Activated CD8-positive, alpha-beta T cell treated with anti-CD3 and anti-CD28 coated beads for 36 hours (primary cell): ENCODE measurements at regions not wholly inside any gene's neighbourhood (a gene's known extent, or its start where the extent isn't known, plus 50 kb on each side); places are given as distances from the start of the nearest gene placed in this dataset.

Experiments
- ATAC-seq: fragments of 200-7000 bp; cut with Tn5 transposase; one replicate; pipeline ENCODE4 v1.10.0; 2021; ENCODE audit warnings: mild to moderate bottlenecking, moderate library complexity
- CTCF ChIA-PET: fragments of 350-600 bp; sonication (Branson Sonifier 250); formaldehyde crosslinking; loops from one replicate; lab custom pipeline; 2021; ENCODE audit warnings: antibody characterized with exemption; lab: Charles Lee
- POLR2A ChIA-PET: fragments of 350-600 bp; sonication (Branson Sonifier 250); formaldehyde crosslinking; loops from one replicate; lab custom pipeline; 2021; ENCODE audit warnings: antibody characterized with exemption; lab: Charles Lee
- DNase-seq: peaks from one replicate; pipeline ENCODE4 v3.0.0-alpha.2; 2020
- H3K27ac Mint-ChIP-seq: one replicate; pipeline ENCODE4 v1.8.0; 2021; ENCODE audit warnings: mild to moderate bottlenecking, mixed read lengths
- H3K27me3 Mint-ChIP-seq: one replicate; pipeline ENCODE4 v1.8.0; 2021; ENCODE audit warnings: mixed read lengths
- H3K36me3 Mint-ChIP-seq: one replicate; pipeline ENCODE4 v1.8.0; 2021; ENCODE audit warnings: low read depth, mixed read lengths
- H3K4me1 Mint-ChIP-seq: one replicate; pipeline ENCODE4 v1.8.0; 2021; ENCODE audit warnings: low read depth, mixed read lengths
- H3K4me3 Mint-ChIP-seq: one replicate; pipeline ENCODE4 v1.8.0; 2021; ENCODE audit warnings: mild to moderate bottlenecking, moderate library complexity, mixed read lengths
- H3K9me3 Mint-ChIP-seq: one replicate; pipeline ENCODE4 v1.8.0; 2021; ENCODE audit warnings: mixed read lengths
- intact Hi-C: fragments of 100-400 bp; cut with micrococcal nuclease; formaldehyde crosslinking; loops from one replicate; pipeline ENCODE4 v1.10.0; 2022
- TF ChIP-seq, protein P1 (sequence below): fragments of 200-600 bp; IDR thresholded peaks from one replicate; pipeline ENCODE4 v1.8.0; 2022; ENCODE audit warnings: antibody characterized with exemption, mild to moderate bottlenecking

DNA sequence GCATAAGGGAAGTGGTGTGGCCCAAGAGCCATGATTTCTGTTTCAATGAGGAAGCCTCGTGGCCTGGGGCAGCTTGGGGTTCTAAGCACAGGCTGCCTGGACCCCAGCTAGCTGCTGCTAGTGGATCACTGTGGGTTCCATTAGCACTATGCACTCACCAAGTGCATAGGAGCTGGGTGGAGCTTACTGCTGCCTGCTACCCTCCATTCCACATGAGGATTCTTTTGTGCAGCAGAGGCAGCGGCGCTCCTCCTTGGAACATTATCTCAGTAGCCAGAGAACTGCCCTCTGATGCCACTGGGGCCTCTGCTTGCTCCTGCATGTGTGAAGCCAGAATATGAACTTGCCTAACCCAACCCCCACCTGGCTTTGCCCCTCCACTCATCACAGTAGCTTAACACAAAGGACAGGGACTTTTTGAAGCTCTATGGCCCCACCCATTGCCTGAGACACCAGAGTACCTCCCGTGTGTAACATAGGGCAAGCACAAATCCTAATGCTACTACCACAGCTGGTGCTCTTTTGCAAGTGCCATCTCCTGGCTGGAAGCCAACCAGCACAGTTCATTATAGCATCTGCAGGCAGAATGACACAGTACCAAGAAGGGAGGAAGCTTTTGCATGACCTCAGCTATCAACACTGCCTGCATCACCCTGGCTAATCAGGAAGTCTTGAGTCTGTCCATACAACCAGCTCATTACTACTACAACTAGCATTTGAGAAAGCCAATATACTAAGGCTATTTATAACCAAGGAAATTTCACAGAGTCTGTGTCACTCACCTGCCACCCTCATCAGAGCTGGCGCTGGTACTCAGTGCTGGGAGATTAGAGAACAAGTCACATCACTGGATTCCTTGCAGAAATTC, 297.0 kb upstream of the GULP1 start:
- peak; percentile 39 for ATAC-seq
- intact Hi-C loops: no loop called here
- Mint-ChIP-seq H3K9me3 (no peaks in the 10 kb centered on the region), H3K27ac (no peak overlapping the region), H3K36me3 (no peaks in the 10 kb centered on the region), H3K4me1 (peaks cover 8% of the 10 kb centered on the region), H3K4me3 (no peak overlapping the region), H3K27me3 (no peaks in the 10 kb centered on the region)
- DNase-seq: peak; percentile 12
- TF ChIP-seq, protein P1, sequence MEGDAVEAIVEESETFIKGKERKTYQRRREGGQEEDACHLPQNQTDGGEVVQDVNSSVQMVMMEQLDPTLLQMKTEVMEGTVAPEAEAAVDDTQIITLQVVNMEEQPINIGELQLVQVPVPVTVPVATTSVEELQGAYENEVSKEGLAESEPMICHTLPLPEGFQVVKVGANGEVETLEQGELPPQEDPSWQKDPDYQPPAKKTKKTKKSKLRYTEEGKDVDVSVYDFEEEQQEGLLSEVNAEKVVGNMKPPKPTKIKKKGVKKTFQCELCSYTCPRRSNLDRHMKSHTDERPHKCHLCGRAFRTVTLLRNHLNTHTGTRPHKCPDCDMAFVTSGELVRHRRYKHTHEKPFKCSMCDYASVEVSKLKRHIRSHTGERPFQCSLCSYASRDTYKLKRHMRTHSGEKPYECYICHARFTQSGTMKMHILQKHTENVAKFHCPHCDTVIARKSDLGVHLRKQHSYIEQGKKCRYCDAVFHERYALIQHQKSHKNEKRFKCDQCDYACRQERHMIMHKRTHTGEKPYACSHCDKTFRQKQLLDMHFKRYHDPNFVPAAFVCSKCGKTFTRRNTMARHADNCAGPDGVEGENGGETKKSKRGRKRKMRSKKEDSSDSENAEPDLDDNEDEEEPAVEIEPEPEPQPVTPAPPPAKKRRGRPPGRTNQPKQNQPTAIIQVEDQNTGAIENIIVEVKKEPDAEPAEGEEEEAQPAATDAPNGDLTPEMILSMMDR: no peak
- CTCF ChIA-PET: no interaction called here
- POLR2A ChIA-PET: no interaction called here

DNA sequence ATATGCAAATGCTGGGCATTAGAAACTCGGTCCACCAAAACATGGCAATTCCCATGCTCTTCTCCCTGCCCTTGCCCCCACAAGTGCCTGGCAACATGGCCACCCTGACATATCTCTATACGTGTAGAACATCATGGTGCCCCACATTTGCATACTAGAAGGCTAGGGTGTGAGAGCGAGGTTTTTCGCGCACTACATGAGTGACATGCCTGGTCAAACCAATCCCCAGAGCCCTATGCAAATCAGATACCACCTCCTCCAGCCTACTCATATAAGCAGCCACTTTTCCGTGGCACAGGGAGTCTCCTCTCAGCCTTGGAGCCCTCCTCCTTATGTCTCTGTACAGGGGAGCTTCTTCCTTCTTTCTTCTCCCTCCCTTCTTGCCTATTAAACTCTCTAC, 296.1 kb upstream of the GULP1 start:
- ATAC-seq: no peak
- Mint-ChIP-seq H3K9me3 (no peaks in the 10 kb centered on the region), H3K27ac (no peak overlapping the region), H3K27me3 (no peaks in the 10 kb centered on the region), H3K4me1 (no peaks in the 10 kb centered on the region), H3K36me3 (no peaks in the 10 kb centered on the region), H3K4me3 (no peak overlapping the region)
- ChIA-PET CTCF (no interaction called here), POLR2A (no interaction called here)
- intact Hi-C loops: no loop called here
- TF ChIP-seq, protein P1: no peak
- DNase-seq: no peak

DNA sequence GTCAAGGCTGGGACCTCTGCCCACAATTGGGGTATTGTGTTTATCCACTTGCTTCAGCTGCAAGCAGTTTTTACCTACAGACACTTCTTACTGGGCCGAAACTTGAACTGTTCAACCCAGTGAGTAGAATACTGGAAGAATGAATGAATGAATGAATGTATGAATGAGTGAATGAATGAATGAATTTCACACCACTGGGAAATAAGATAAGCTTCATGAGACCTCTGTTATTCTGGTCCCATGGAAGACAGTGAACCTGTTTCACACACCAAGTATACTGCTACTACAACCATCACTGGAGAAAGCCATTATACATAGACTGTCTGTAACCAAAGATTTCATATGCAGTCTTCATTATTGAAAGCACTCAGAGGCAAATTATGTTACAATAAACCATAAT, 295.0 kb upstream of the GULP1 start:
- Mint-ChIP-seq H3K9me3 (no peaks in the 10 kb centered on the region), H3K4me1 (no peaks in the 10 kb centered on the region), H3K36me3 (no peaks in the 10 kb centered on the region), H3K4me3 (no peak overlapping the region), H3K27me3 (no peaks in the 10 kb centered on the region), H3K27ac (no peak overlapping the region)
- POLR2A ChIA-PET: no interaction called here
- TF ChIP-seq, protein P1: no peak
- CTCF ChIA-PET: no interaction called here
- DNase-seq (no peak), ATAC-seq (no peak)
- intact Hi-C loops: no loop called here

DNA sequence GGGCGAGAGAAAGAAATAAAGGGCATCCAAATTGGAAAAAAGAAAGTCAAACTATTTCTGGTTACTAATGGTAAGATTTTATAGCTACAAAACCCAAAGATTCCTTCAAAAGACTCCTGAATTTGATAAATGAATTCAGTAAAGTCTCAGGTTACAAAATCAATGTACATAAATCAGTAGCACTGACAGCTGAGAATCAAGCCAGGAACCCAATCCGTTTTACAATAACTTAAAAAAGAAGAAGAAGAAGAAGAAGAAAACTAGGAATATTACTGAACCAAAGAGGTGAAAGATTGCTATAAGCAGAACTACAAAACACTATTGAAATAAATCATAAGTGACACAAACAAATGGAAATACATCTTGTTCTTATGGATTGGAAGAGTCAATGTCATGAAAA, 291.5 kb upstream of the GULP1 start:
- no peaks in the 10 kb centered on the region for H3K27me3 Mint-ChIP-seq
- no peak overlapping the region for H3K4me3 Mint-ChIP-seq
- ChIA-PET CTCF (no interaction called here), POLR2A (no interaction called here)
- no peak overlapping the region for H3K27ac Mint-ChIP-seq
- intact Hi-C loops: no loop called here
- ATAC-seq: no peak
- H3K36me3 Mint-ChIP-seq: no peaks in the 10 kb centered on the region
- TF ChIP-seq, protein P1: no peak
- no peaks in the 10 kb centered on the region for H3K9me3 Mint-ChIP-seq
- no peaks in the 10 kb centered on the region for H3K4me1 Mint-ChIP-seq
- no peak for DNase-seq

DNA sequence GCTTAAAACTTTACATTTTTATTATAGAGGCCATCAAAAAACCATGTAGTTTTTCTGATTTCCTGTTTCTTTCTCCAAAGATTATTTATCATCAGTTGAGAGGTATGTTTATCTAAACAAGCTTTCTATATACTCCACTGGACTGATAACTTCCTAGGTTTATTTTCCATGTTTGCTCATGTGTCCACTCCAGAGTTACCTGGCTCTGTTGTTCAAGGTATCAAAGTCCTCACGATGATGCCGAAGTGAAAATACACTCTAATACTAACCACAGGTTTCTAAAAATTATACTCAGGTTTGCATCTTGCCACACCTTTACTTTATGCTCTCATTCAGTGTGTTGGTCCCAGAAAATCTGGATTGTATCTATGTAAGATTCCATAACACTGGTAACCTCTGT, 287.9 kb upstream of the GULP1 start:
- no peaks in the 10 kb centered on the region for H3K27me3 Mint-ChIP-seq
- TF ChIP-seq, protein P1: no peak
- no peaks in the 10 kb centered on the region for H3K36me3 Mint-ChIP-seq
- no peak for ATAC-seq
- no peaks in the 10 kb centered on the region for H3K4me1 Mint-ChIP-seq
- no peaks in the 10 kb centered on the region for H3K9me3 Mint-ChIP-seq
- ChIA-PET CTCF (no interaction called here), POLR2A (no interaction called here)
- no peak for DNase-seq
- intact Hi-C loops: no loop called here
- H3K27ac Mint-ChIP-seq: no peak overlapping the region
- no peak overlapping the region for H3K4me3 Mint-ChIP-seq
